Chondrocyte (in vitro differentiated cells): ENCODE measurements at regions not wholly inside any gene's neighbourhood (a gene's known extent, or its start where the extent isn't known, plus 50 kb on each side); places are given as distances from the start of the nearest gene placed in this dataset.
A peak's percentile ranks its signal among the peaks of the same experiment; 100 is the strongest.
"Not testable (repeated sequence)": the region's sequence is repeated elsewhere in the genome, so short reads cannot be mapped to it uniquely, and the experiment has no call there.

ENCODE experiments used
- DNase-seq: peaks from one replicate; pipeline ENCODE4 v3.0.0; 2021; ENCODE audit warnings: mixed read lengths, low spot score
- H3K27ac Mint-ChIP-seq: one replicate; pipeline ENCODE4 v1.8.0; 2021; ENCODE audit warnings: mild to moderate bottlenecking, moderate library complexity, mixed read lengths; ENCODE audit not compliant: unreplicated experiment
- H3K27me3 Mint-ChIP-seq: 2 replicates; pipeline ENCODE4 v1.8.0; 2021; ENCODE audit warnings: low read depth, mixed read lengths
- H3K36me3 Mint-ChIP-seq: 2 replicates; pipeline ENCODE4 v1.8.0; 2021; ENCODE audit warnings: low read depth, mixed read lengths
- H3K4me1 Mint-ChIP-seq: 2 replicates; pipeline ENCODE4 v1.8.0; 2021; ENCODE audit warnings: low read depth, mild to moderate bottlenecking, mixed read lengths
- H3K4me3 Mint-ChIP-seq: one replicate; pipeline ENCODE4 v1.8.0; 2021; ENCODE audit warnings: mild to moderate bottlenecking, moderate library complexity, mixed read lengths; ENCODE audit not compliant: unreplicated experiment
- H3K9me3 Mint-ChIP-seq: 2 replicates; pipeline ENCODE4 v1.8.0; 2021; ENCODE audit warnings: low read depth, mixed read lengths
- TF ChIP-seq, protein P1 (sequence below): fragments of 200-600 bp; sonication (generic); IDR thresholded peaks from 2 replicates; pipeline ENCODE4 v1.5.0; 2021; ENCODE audit warnings: antibody characterized with exemption, mild to moderate bottlenecking, moderate library complexity

GRCh38 chr2:37722971-37723370, 51.5 kb upstream of the CDC42EP3 start:
- peaks cover 24% of the 10 kb centered on the region for H3K4me1 Mint-ChIP-seq
- peaks cover 13% of the 10 kb centered on the region for H3K9me3 Mint-ChIP-seq
- not testable (repeated sequence) for H3K27me3 Mint-ChIP-seq, H3K36me3 Mint-ChIP-seq, H3K4me3 Mint-ChIP-seq, H3K27ac Mint-ChIP-seq, DNase-seq

DNA sequence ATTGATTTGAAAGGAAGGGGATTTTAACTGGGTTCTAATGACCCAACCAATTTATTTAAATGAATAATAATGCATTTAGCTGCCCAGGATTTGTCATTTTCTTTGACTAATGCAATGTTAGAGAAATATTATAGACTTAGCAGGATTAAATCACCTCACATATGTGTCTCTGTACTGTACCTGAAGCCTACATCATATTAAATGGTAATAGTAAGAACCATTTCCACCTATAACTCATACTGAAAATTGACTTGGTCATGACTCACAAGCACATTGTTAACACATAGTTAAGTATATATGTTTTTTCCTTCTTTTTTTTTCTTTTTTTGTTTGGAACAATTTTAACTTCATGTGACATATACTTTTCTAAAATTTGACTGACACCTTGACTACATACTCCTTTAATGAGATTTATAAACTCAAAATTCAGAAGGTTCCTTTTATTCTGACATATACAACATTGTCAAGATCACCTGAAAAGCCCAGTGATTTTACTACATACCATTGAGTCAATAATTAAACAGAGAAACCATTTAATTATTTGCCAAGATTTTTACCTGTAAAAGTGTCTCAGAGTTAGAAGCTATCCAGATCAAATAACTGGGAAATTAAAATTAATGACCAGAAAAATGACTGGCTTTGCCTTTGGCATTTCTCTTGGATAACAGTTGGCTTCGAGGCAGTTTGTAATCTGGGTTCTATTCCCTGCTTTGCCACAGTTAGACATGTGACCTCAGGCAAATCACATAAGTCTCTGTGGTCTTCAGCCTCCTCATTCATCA, 58.8 kb upstream of the CDC42EP3 start:
- Mint-ChIP-seq H3K27me3 (no peaks in the 10 kb centered on the region), H3K4me3 (no peak overlapping the region), H3K36me3 (no peaks in the 10 kb centered on the region), H3K27ac (no peak overlapping the region), H3K9me3 (peaks cover 5% of the 10 kb centered on the region), H3K4me1 (peaks cover 25% of the 10 kb centered on the region)
- TF ChIP-seq, protein P1, sequence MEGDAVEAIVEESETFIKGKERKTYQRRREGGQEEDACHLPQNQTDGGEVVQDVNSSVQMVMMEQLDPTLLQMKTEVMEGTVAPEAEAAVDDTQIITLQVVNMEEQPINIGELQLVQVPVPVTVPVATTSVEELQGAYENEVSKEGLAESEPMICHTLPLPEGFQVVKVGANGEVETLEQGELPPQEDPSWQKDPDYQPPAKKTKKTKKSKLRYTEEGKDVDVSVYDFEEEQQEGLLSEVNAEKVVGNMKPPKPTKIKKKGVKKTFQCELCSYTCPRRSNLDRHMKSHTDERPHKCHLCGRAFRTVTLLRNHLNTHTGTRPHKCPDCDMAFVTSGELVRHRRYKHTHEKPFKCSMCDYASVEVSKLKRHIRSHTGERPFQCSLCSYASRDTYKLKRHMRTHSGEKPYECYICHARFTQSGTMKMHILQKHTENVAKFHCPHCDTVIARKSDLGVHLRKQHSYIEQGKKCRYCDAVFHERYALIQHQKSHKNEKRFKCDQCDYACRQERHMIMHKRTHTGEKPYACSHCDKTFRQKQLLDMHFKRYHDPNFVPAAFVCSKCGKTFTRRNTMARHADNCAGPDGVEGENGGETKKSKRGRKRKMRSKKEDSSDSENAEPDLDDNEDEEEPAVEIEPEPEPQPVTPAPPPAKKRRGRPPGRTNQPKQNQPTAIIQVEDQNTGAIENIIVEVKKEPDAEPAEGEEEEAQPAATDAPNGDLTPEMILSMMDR, result no peak
- no peak for DNase-seq

DNA sequence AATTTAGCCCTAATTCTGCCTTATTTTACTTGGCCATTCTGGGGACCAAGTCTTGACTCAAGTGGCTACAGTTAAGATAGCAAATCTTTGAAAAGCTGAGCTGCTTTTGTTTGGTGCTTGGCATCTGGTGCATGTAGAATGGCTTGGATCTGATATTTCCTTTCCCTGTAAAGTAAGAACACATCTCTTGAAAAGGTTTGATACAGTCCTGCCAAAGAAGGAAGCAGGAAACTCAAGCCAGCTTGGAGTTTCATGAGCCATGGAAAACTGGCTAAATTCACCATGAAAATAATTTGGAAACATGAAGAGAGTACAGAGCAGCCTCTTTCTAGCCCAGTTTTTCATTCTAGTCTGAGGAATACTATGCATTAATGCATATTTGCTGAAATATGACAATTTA, 61.0 kb upstream of the CDC42EP3 start:
- not testable (repeated sequence) for DNase-seq, H3K4me3 Mint-ChIP-seq, H3K36me3 Mint-ChIP-seq, H3K27ac Mint-ChIP-seq, H3K27me3 Mint-ChIP-seq, H3K9me3 Mint-ChIP-seq
- H3K4me1 Mint-ChIP-seq, result peaks cover 38% of the 10 kb centered on the region

GRCh38 chr2:37733251-37733650, 61.8 kb upstream of the CDC42EP3 start:
- H3K4me1 Mint-ChIP-seq, result peaks cover 41% of the 10 kb centered on the region

DNA sequence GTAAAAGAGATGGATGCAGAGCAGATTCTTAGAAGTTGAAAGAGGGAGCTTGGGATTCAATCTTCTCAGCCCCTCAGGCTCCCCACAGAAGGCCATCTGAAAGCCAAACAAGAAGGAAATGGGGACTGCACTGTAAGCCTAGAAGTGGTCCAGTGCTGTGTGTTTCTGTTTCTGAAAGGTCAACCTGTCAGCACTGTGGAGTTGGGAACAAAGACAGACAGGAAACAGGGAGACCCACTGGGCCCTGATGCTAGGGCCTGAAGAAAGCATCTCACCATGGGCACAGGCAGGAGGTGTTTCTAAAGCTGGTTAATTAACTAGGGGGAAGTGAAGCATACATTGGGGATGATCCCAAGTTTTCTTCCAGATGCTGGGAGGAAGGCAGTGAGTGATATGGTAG, 62.5 kb upstream of the CDC42EP3 start:
- H3K27ac Mint-ChIP-seq, result peak overlapping the region; percentile 98
- not testable (repeated sequence) for H3K36me3 Mint-ChIP-seq, DNase-seq, H3K9me3 Mint-ChIP-seq, H3K27me3 Mint-ChIP-seq, H3K4me3 Mint-ChIP-seq
- H3K4me1 Mint-ChIP-seq, result peaks cover 41% of the 10 kb centered on the region

More at GRCh38 chr2:37733251-37733650, 61.8 kb upstream of the CDC42EP3 start:
- TF ChIP-seq, protein P1, result no peak
- no peak overlapping the region for H3K27ac Mint-ChIP-seq
- no peaks in the 10 kb centered on the region for H3K36me3 Mint-ChIP-seq
- peaks cover 3% of the 10 kb centered on the region for H3K9me3 Mint-ChIP-seq
- no peak overlapping the region for H3K4me3 Mint-ChIP-seq
- no peak for DNase-seq
- no peaks in the 10 kb centered on the region for H3K27me3 Mint-ChIP-seq

DNA sequence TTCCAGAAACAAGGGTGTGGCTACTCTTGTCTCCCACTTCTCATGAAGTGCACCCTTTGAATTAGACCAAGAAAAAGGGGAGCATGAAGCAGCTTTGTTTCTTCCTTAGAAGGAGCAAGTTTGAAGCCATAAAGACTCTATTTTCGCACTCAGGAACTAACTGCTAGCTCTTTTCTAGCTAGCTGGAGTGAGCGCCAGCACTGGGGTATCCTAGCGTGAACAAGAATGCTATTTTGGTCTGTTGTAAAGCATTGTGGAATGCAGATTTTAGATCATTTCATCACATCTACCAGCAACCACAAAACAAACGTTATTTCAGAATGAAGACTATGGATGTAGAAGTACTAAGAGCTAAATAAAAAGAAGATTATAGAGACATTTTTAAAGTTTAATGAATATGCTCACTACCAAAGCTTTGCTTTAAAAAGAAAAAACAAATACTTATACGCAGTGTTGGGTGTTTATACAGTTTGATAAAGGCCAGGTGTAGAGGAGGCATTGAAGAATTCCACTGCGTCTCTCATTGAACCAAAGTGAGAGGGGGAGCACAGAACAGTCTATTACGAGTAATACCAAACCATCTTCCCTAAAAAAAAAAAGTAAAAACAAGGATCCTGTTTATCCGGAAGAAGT, 63.6 kb upstream of the CDC42EP3 start:
- Mint-ChIP-seq H3K27ac (peak overlapping the region; percentile 98), H3K4me1 (peaks cover 42% of the 10 kb centered on the region)
- not testable (repeated sequence) for H3K27me3 Mint-ChIP-seq, H3K9me3 Mint-ChIP-seq, H3K4me3 Mint-ChIP-seq, DNase-seq, H3K36me3 Mint-ChIP-seq

GRCh38 chr2:37735524-37735910, 64.1 kb upstream of the CDC42EP3 start:
- H3K9me3 Mint-ChIP-seq, H3K4me3 Mint-ChIP-seq, H3K36me3 Mint-ChIP-seq, DNase-seq, H3K27me3 Mint-ChIP-seq: not testable (repeated sequence)
- peaks cover 47% of the 10 kb centered on the region for H3K4me1 Mint-ChIP-seq
- H3K27ac Mint-ChIP-seq, result peak overlapping the region; percentile 98
